Activated CD4-positive, alpha-beta memory T cell treated with anti-CD3 and anti-CD28 coated beads, Interleukin-2, amount 10 ng/mL, durations not matched to agents 7 days and 5 days (primary cell): ENCODE measurements at regions not wholly inside any gene's neighbourhood (a gene's known extent, or its start where the extent isn't known, plus 50 kb on each side); places are given as distances from the start of the nearest gene placed in this dataset.
A peak's percentile ranks its signal among the peaks of the same experiment; 100 is the strongest.

ENCODE experiments used
- CTCF ChIA-PET: fragments of 350-600 bp; sonication (Branson Sonifier 250); formaldehyde crosslinking; loops from one replicate; lab custom pipeline; 2021; ENCODE audit warnings: antibody characterized with exemption, inconsistent platforms; lab: Charles Lee
- POLR2A ChIA-PET: fragments of 350-600 bp; sonication (Branson Sonifier 250); formaldehyde crosslinking; loops from one replicate; lab custom pipeline; 2021; ENCODE audit warnings: antibody characterized with exemption; lab: Charles Lee
- DNase-seq: peaks from one replicate; pipeline ENCODE4 v3.0.0-alpha.2; 2020
- H3K27ac Mint-ChIP-seq: one replicate; pipeline ENCODE4 v1.8.0; 2021; ENCODE audit warnings: mild to moderate bottlenecking, mixed read lengths
- H3K27me3 Mint-ChIP-seq: one replicate; pipeline ENCODE4 v1.8.0; 2021; ENCODE audit warnings: mixed read lengths
- H3K36me3 Mint-ChIP-seq: one replicate; pipeline ENCODE4 v1.8.0; 2021; ENCODE audit warnings: low read depth, mixed read lengths
- H3K4me1 Mint-ChIP-seq: one replicate; pipeline ENCODE4 v1.8.0; 2021; ENCODE audit warnings: mixed read lengths
- H3K4me3 Mint-ChIP-seq: one replicate; pipeline ENCODE4 v1.8.0; 2021; ENCODE audit warnings: mild to moderate bottlenecking, mixed read lengths
- H3K9me3 Mint-ChIP-seq: one replicate; pipeline ENCODE4 v1.8.0; 2021; ENCODE audit warnings: mixed read lengths

DNA sequence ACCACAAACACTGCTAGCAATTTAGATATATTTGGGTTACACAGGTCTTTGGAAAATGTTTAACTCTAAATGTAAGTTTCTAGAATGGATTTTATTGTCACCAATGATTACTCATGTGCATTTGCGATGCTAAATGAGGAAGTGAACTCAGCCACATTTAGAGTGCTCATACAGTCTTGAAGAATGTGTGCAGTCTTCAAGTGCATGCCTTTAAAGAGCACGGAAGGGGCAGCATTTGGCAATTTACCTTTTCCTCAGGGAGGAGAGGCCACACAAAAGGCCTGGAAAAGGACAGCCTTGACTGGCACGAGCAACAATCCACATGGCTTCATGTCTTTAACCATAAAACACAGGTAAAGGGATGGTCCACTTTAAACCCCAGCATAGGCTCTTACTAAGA, 78.5 kb upstream of the STK17B start:
- POLR2A ChIA-PET: interaction anchor here (0.8 to 21.6 kb wide), 3 partner anchors 10 to 83 kb away, joined by 3 to 343 read pairs (median 9); no protein-coding TSS in a partner anchor
- peaks cover 8% of the 10 kb centered on the region for H3K36me3 Mint-ChIP-seq
- H3K27me3 Mint-ChIP-seq: no peaks in the 10 kb centered on the region
- no peak overlapping the region for H3K27ac Mint-ChIP-seq
- H3K4me1 Mint-ChIP-seq: peaks cover 62% of the 10 kb centered on the region
- H3K9me3 Mint-ChIP-seq: peaks cover 5% of the 10 kb centered on the region
- CTCF ChIA-PET: interaction anchor here (3.6 kb wide), 1 partner anchor 10 kb away, joined by 19 read pairs; no protein-coding TSS in a partner anchor
- no peak for DNase-seq
- H3K4me3 Mint-ChIP-seq: no peak overlapping the region

DNA sequence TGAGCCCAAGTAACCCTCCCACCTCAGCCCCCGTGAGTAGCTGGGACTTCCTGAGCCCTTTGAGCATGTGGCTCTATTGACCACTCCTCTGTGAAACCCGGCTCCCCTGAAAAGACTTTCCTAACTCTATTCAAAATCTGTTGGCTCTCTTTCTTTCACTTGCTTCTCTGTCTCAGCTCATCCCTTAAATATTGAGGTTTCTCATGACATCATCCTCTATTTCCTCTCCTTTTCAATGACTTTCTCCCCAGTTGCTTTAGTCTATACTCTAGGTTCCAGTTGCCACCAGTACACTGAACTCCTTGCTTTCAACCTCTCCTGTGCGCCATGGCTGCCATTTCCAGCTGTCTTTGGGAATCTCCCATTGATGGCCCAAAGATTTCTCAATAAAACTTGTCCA, 79.8 kb upstream of the STK17B start:
- ChIA-PET CTCF (no interaction called here), POLR2A (interaction anchor here (21.6 kb wide), 1 partner anchor 9 kb away, joined by 343 read pairs; no protein-coding TSS in a partner anchor)
- no peaks in the 10 kb centered on the region for H3K27me3 Mint-ChIP-seq
- peak overlapping the region; percentile 0 for H3K27ac Mint-ChIP-seq
- peaks cover 8% of the 10 kb centered on the region for H3K36me3 Mint-ChIP-seq
- no peak for DNase-seq
- H3K4me3 Mint-ChIP-seq: no peak overlapping the region
- H3K9me3 Mint-ChIP-seq: peaks cover 5% of the 10 kb centered on the region
- peaks cover 59% of the 10 kb centered on the region for H3K4me1 Mint-ChIP-seq

DNA sequence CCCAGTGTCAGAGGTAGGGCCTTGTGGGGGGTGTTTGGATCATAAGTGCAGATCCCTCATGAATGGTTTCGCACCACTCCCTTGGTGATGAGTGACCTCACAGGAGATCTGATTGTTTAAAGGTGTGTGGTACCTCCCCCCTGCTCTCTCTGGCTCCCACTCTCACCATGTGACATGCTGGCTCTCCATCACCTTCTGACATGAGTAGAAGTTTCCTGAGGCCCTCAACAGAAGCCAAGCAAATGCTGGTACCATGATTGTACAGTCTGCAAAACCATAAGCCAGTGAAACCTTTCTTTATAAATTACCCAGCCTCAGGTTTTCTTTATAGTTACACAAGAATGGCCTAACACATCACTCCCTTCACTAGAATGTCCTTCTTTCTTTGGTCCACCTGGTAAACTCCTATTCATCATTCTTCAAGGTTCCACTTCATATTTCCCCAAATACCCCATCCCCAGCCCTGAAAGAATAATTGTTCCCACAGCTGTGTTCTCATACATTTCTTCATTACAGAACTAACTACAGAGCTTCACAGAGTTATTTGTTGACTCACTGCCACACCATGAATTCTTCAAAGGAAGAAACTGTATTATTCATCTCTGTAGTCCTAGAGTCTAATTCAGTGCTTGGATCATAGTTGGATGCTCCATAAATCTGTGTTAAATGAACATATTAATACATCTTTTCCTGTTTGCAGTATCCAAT, 81.2 kb upstream of the STK17B start:
- Mint-ChIP-seq H3K27ac (no peak overlapping the region), H3K36me3 (peaks cover 13% of the 10 kb centered on the region), H3K4me1 (peaks cover 70% of the 10 kb centered on the region), H3K4me3 (no peak overlapping the region), H3K27me3 (no peaks in the 10 kb centered on the region), H3K9me3 (peaks cover 13% of the 10 kb centered on the region)
- no peak for DNase-seq
- ChIA-PET CTCF (interaction anchor here (0.9 to 1.5 kb wide), 2 partner anchors 24 to 38 kb away, joined by 3 to 4 read pairs; no protein-coding TSS in a partner anchor), POLR2A (interaction anchor here (21.6 kb wide), 1 partner anchor 7 kb away, joined by 343 read pairs; no protein-coding TSS in a partner anchor)

DNA sequence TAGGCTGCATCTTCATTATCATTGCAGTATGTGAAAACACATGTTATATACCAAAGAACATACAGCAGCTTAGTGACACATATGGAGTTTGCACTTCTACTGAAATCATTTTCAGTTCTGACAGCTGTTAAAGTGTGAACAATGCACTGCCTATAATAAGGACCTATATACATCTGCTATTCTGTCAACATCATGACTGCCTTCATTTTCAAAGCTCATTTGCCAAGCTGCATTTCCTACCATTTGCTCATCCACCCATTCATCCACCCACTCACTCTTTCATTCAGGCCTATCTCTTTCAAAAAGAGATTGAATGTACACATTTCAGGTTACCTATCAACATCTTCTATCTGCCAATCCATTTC, 81.7 kb upstream of the STK17B start:
- CTCF ChIA-PET: interaction anchor here (0.9 to 1.5 kb wide), 2 partner anchors 23 to 39 kb away, joined by 3 to 4 read pairs; no protein-coding TSS in a partner anchor
- peaks cover 15% of the 10 kb centered on the region for H3K9me3 Mint-ChIP-seq
- H3K27me3 Mint-ChIP-seq: no peaks in the 10 kb centered on the region
- H3K4me3 Mint-ChIP-seq: no peak overlapping the region
- no peak overlapping the region for H3K27ac Mint-ChIP-seq
- H3K36me3 Mint-ChIP-seq: peaks cover 13% of the 10 kb centered on the region
- no peak for DNase-seq
- POLR2A ChIA-PET: interaction anchor here (1.2 kb wide), 1 partner anchor 94 kb away, joined by 3 read pairs; no protein-coding TSS in a partner anchor
- H3K4me1 Mint-ChIP-seq: peaks cover 70% of the 10 kb centered on the region

DNA sequence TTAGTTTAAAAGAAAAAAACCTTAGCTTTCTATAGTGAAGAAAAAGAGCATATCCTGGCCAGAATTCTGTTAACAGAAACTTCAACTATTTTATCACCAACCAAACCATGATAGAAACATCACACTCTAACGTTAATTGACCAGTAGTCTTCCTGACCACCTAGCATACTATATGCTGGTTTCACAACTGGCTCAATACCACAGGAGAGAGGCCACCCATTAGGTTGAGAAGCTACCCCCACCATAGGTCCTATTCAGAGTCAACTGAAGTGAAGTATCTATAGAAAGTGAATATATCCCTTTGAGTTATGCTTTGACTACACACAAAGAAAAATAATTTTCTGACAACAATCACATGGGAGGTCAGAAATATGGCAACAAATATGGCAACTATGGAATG, 85.2 kb upstream of the STK17B start:
- Mint-ChIP-seq H3K36me3 (peaks cover 20% of the 10 kb centered on the region), H3K4me3 (no peak overlapping the region), H3K27ac (no peak overlapping the region), H3K4me1 (peaks cover 64% of the 10 kb centered on the region), H3K9me3 (peaks cover 12% of the 10 kb centered on the region), H3K27me3 (no peaks in the 10 kb centered on the region)
- CTCF ChIA-PET: interaction anchor here (1.8 kb wide), 1 partner anchor 8 kb away, joined by 5 read pairs; no protein-coding TSS in a partner anchor
- no peak for DNase-seq
- POLR2A ChIA-PET: interaction anchor here (1.1 to 7.6 kb wide), 2 partner anchors 15 to 93 kb away, joined by 3 to 343 read pairs; no protein-coding TSS in a partner anchor

DNA sequence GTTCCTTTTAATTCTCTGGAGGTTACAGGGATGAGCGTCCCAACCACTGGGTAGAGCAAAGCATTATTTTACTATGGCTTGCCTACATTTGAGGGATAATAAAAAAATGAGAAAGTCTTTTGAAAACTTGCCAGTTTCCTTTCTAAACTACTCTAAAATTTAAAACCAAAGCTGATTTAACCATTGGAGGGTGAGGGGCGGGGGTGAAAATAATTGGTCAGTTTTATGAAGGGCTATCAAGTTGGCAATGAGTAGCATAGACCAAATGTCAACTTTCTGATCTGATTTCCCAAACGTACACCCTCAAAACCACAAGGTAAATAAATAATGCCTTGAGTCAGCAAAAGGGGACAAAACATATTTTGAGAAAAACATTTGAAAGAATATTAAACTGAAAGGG, 85.7 kb upstream of the STK17B start:
- CTCF ChIA-PET: interaction anchor here (1.8 kb wide), 1 partner anchor 9 kb away, joined by 5 read pairs; no protein-coding TSS in a partner anchor
- H3K27me3 Mint-ChIP-seq: no peaks in the 10 kb centered on the region
- H3K4me1 Mint-ChIP-seq: peaks cover 62% of the 10 kb centered on the region
- no peak overlapping the region for H3K4me3 Mint-ChIP-seq
- no peak overlapping the region for H3K27ac Mint-ChIP-seq
- POLR2A ChIA-PET: interaction anchor here (1.1 to 7.6 kb wide), 3 partner anchors 15 to 94 kb away, joined by 3 to 343 read pairs (median 148); no protein-coding TSS in a partner anchor
- H3K36me3 Mint-ChIP-seq: peaks cover 19% of the 10 kb centered on the region
- H3K9me3 Mint-ChIP-seq: peaks cover 12% of the 10 kb centered on the region
- no peak for DNase-seq

DNA sequence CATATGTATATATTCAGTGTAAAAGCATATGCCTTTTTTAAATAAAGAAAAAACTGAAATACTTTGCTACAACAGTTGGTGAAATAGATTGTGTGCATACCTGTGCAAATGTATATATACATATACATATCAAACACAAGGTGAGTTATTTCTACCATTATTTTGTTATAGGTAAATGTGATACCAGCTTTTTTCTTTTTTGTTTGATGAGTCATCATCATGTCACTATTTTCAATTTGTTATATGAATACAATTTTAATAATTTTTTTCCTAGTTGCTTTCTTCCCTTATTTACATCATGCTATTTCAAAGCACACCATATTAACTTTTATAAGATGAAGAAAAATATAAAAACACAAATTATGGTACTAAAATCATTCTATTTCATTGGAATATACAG, 87.0 kb upstream of the STK17B start:
- Mint-ChIP-seq H3K36me3 (peaks cover 25% of the 10 kb centered on the region), H3K4me1 (peaks cover 62% of the 10 kb centered on the region), H3K27ac (no peak overlapping the region), H3K9me3 (peaks cover 10% of the 10 kb centered on the region), H3K27me3 (no peaks in the 10 kb centered on the region), H3K4me3 (no peak overlapping the region)
- POLR2A ChIA-PET: interaction anchor here (5.6 to 7.6 kb wide), 4 partner anchors 16 to 87 kb away, joined by 53 to 343 read pairs (median 150); partner anchors contain the start of gene STK17B
- CTCF ChIA-PET: interaction anchor here (1.2 to 5.9 kb wide), 4 partner anchors 10 to 38 kb away, joined by 3 to 61 read pairs (median 12); no protein-coding TSS in a partner anchor
- DNase-seq: no peak

DNA sequence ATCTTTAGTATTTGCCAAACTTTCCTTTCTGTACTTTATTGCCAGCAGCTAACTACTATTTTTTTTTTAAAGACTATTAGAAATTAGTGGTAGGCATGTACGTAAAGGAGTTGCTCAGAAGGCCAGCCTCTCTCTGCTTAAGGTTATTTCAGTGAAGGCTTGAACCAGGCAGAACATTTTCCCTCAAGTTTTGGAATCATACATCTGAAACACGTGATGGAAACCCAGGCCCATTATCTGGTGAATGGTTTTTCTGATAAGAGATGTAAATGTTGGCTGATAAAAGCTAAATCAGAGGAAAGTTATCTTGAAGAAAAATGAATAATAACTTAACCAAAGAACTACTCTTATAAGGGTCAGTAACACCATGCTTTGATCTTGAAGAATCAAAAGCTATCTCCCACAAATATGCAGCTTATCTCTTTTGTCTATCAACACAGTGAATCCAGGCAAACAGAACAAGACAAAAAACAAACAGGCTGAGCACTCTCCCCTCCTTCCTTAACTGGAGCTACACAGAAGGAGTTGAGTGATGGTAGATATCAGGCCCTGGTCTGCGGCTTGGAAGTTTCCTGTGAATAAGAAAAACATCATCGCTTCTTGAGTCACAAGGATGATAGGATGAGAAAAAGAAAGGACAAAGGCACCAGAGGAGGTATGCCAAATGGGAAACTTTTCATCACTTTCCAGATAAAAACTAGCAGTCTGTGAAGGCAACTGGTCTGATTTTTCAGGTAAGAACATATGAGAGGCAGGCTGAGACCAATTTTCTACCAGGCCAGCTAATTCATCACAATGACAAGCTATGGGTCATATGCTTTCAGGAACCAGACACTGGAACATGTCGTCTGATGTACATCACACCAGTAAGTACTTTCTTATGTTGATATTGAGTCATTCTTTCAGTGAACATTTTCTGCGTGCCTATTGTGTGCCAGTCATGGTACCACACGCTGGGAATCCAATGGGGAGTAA, 88.4 kb upstream of the STK17B start:
- ChIA-PET POLR2A (interaction anchor here (0.9 to 7.6 kb wide), 28 partner anchors 9 to 726 kb away, joined by 3 to 343 read pairs (median 9); partner anchors contain the start of gene STK17B), CTCF (interaction anchor here (0.9 to 5.9 kb wide), 16 partner anchors 11 to 191 kb away, joined by 3 to 61 read pairs (median 6); partner anchors contain the start of genes DNAH7 and STK17B)
- peak; percentile 68 for DNase-seq
- Mint-ChIP-seq H3K36me3 (peaks cover 28% of the 10 kb centered on the region), H3K27me3 (no peaks in the 10 kb centered on the region), H3K27ac (peak overlapping the region; percentile 91), H3K4me1 (peaks cover 68% of the 10 kb centered on the region), H3K4me3 (peak overlapping the region; percentile 77), H3K9me3 (peaks cover 10% of the 10 kb centered on the region)

DNA sequence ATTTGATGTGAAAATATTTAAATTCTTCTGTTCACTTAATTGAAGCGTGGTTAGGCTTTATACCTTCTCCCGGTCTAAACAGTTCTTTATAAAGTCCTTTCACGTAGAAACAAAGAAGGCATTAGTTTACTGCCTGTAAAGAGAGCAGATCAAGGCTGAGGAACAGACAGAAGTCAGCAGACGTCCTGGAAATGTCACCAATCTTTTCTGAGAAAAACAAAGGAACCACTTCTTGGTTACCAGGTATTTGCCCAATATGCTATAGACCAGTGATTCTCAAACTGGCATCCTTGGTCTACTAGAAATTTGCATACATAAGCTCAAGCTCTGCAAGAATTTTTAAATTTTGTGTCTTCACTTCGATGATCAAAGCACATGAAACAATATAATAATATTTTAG, 89.2 kb upstream of the STK17B start:
- DNase-seq: no peak
- Mint-ChIP-seq H3K4me1 (peaks cover 72% of the 10 kb centered on the region), H3K27ac (peak overlapping the region; percentile 91), H3K36me3 (peaks cover 28% of the 10 kb centered on the region), H3K4me3 (peak overlapping the region; percentile 77), H3K9me3 (peaks cover 10% of the 10 kb centered on the region), H3K27me3 (no peaks in the 10 kb centered on the region)
- CTCF ChIA-PET: interaction anchor here (0.9 to 5.9 kb wide), 13 partner anchors 12 to 192 kb away, joined by 3 to 61 read pairs (median 8); partner anchors contain the start of genes DNAH7 and STK17B
- POLR2A ChIA-PET: interaction anchor here (0.9 to 7.6 kb wide), 29 partner anchors 9 to 727 kb away, joined by 3 to 343 read pairs (median 9); partner anchors contain the start of gene STK17B

DNA sequence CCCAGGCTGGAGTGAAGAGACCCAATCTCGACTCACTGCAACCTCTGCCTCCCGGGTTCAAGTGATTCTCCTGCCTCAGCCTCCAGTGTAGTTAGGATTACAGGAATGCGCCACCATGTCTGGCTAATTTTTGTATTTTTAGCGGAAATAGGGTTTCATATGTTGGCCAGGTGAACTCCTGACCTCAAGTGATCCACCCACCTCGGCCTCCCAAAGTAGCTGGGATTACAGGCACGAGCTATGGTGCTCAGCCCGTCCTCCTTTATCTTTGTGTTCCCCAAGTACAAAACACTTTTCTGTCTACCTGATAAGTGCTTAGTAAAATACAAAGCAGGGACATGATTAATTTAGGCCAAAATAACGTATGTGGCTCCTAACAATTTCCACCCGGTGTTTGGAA, 91.2 kb upstream of the STK17B start:
- Mint-ChIP-seq H3K27ac (peak overlapping the region; percentile 88), H3K9me3 (peaks cover 1% of the 10 kb centered on the region), H3K27me3 (no peaks in the 10 kb centered on the region), H3K36me3 (peaks cover 24% of the 10 kb centered on the region), H3K4me3 (peak overlapping the region; percentile 76), H3K4me1 (peaks cover 75% of the 10 kb centered on the region)
- ChIA-PET POLR2A (interaction anchor here (1.0 to 7.6 kb wide), 14 partner anchors 9 to 703 kb away, joined by 3 to 343 read pairs (median 40); partner anchors contain the start of gene STK17B), CTCF (interaction anchor here (0.6 to 5.9 kb wide), 9 partner anchors 14 to 194 kb away, joined by 3 to 61 read pairs (median 4); partner anchors contain the start of genes DNAH7 and STK17B)
- peak; percentile 34 for DNase-seq

DNA sequence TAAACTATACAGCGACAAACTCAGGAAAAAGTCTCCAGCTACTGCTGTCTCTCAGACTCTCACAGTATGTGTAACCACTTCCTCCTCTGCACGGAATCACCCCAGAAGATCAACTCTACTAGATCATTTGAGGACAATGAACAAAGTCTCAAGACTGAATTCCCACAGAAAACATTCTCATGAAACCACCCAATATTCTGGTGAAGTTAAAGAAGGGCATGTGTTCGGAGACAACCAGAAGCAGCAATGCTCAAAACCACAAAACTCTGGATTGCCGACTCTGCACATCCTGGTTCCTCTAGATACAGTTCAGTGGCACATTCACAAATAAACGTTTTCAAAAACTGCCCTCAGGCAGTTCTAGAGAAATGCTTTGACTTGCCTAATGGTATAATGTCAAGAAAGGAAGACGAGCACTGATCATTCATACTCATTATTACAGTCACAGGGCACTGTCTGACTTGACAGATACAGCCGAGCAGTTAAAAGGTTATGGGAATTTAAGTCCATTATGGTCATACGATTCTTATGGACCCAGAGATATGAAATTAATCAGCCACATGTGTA, 91.9 kb upstream of the STK17B start:
- ChIA-PET CTCF (interaction anchor here (0.8 to 5.9 kb wide), 5 partner anchors 13 to 92 kb away, joined by 3 to 61 read pairs (median 3); partner anchors contain the start of gene STK17B), POLR2A (interaction anchor here (1.0 to 7.6 kb wide), 12 partner anchors 9 to 704 kb away, joined by 3 to 343 read pairs (median 54); partner anchors contain the start of gene STK17B)
- peaks cover 76% of the 10 kb centered on the region for H3K4me1 Mint-ChIP-seq
- H3K9me3 Mint-ChIP-seq: no peaks in the 10 kb centered on the region
- peak; percentile 56 for DNase-seq
- H3K4me3 Mint-ChIP-seq: peak overlapping the region; percentile 76
- H3K27me3 Mint-ChIP-seq: no peaks in the 10 kb centered on the region
- H3K36me3 Mint-ChIP-seq: peaks cover 24% of the 10 kb centered on the region
- peak overlapping the region; percentile 88 for H3K27ac Mint-ChIP-seq
